ENCODE measurements at regions not wholly inside any gene's neighbourhood (a gene's known extent, or its start where the extent isn't known, plus 50 kb on each side); places are given as distances from the start of the nearest gene placed in this dataset.

DNA sequence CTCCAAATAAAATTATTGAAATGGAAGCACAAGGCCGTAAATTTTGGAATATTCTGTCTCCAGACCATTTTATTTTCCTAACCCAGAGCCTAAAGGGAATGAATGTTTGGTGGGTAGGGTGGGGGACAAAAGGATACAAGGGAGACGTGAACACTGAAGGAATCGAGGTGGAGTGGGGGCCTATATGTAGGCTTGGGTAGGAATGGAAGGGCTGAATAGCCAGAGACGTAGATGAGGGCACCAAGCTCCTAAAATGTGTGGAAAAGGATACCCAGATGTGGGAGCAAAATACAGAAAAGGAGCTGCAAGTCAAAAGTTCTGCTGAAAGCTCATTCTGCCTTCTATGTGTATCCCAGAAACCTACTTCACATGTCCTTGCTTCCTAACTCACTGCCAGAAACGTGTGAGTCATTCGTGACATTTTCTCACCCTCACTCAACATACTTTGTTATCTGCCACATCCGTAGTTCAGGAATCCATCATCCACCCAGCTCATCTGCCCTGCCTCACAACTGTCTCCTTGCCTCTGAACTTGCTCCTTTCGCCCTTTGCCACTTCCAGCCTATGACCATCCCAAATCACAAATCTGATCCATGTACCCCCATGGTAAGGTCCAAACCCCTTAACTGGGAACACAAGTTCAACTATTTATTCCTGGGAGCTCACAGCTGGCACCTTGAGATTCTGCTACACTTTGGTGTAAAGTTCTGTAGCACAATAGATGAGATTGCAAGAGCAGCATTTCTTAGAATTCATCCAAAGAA lies 84.1 kb upstream of the PRDX6 start:
- no peak overlapping the region for H3K4me2 ChIP-seq (ENCODE audit: insufficient read depth in 1 of 2, low read depth in 2 of 2, low read length in 2 of 2)
- H2AK5ac ChIP-seq (ENCODE audit: low read depth, low read length), result no peak overlapping the region
- H3K27me3 ChIP-seq (replicated peaks in 1 of 4; ENCODE audit: control insufficient read depth in 3 of 4, extremely low read depth in 1 of 4, insufficient read depth in 3 of 4, low read length in 3 of 4), result no peaks in the 10 kb centered on the region
- H3K4me1 ChIP-seq (replicated peaks in 1 of 4; ENCODE audit: control insufficient read depth in 3 of 4, insufficient read depth in 4 of 4, low read length in 3 of 4), result no peaks in the 10 kb centered on the region
- no peak overlapping the region for H3K27ac ChIP-seq (ENCODE audit: low read depth, low read length)
- no peaks in the 10 kb centered on the region for H4K20me1 ChIP-seq (replicated peaks in 1 of 2; ENCODE audit: control insufficient read depth in 1 of 2, insufficient read depth in 2 of 2, low read length in 2 of 2)
- no peak overlapping the region for H3K14ac ChIP-seq (ENCODE audit: insufficient read length)
- no peak overlapping the region for H2BK12ac ChIP-seq (ENCODE audit: low read depth, low read length)
- 92% methylated on average over 8 of the region's 8 CpGs; no CpG with 5 or more reads in 1 of the 2 experiments for WGBS, 2 experiments (ENCODE audit: extremely low coverage in 1 of 2, insufficient coverage in 1 of 2, insufficient read length in 1 of 2, insufficient replicate concordance in 2 of 2, low coverage in 1 of 2, low lambda C conversion rate in 2 of 2, missing lambda C conversion rate in 1 of 2)
- no peak overlapping the region for H3K9ac ChIP-seq (replicated peaks in 1 of 4; ENCODE audit: extremely low read depth in 1 of 4, low read depth in 3 of 4, low read length in 3 of 4)
- ChIA-PET POLR2A (ENCODE audit: partially characterized antibody) (no interaction called here), CTCF (ENCODE audit: partially characterized antibody) (interaction anchor here (0.8 to 0.9 kb wide), 2 partner anchors 140 to 234 kb away, joined by 3 read pairs; no protein-coding TSS in a partner anchor)
- no peak overlapping the region for H2BK120ac ChIP-seq (replicated peaks; ENCODE audit: low read depth, low read length)
- H2BK5ac ChIP-seq (ENCODE audit: low read depth, low read length), result no peak overlapping the region
- no peak overlapping the region for H3K4me3 ChIP-seq (ENCODE audit: extremely low read depth in 1 of 4, insufficient read depth in 2 of 4, low read depth in 3 of 4, low read length in 4 of 4)
- no peak overlapping the region for H3K4ac ChIP-seq (replicated peaks; ENCODE audit: insufficient read length, low read depth, low read length)
- 0 out of 2 replicates have a peak overlapping the region, but pooled peaks have one; percentile 9 for H2BK20ac ChIP-seq (ENCODE audit: low read length)
- no peaks in the 10 kb centered on the region for H3K36me3 ChIP-seq (ENCODE audit: control insufficient read depth in 2 of 4, insufficient read depth in 4 of 4, low read length in 3 of 4)
- no peak overlapping the region for H3K23ac ChIP-seq (ENCODE audit: insufficient read length)
- H2BK15ac ChIP-seq (ENCODE audit: low read length), result no peak overlapping the region
- H3K18ac ChIP-seq (ENCODE audit: extremely low read depth, low read length), result no peak overlapping the region
- no peaks in the 10 kb centered on the region for H3K79me1 ChIP-seq (ENCODE audit: low read depth, low read length)
- no peak overlapping the region for H2AFZ ChIP-seq (ENCODE audit: low read length)
- no peak overlapping the region for H4K91ac ChIP-seq (replicated peaks; ENCODE audit: insufficient read length, low read length)
- no peak overlapping the region for H3K56ac ChIP-seq (replicated peaks; ENCODE audit: insufficient read length, low read depth, low read length)
- no peak overlapping the region for H4K5ac ChIP-seq (ENCODE audit: insufficient read length, low read depth, low read length)
- no peak for FAIRE-seq
- H4K8ac ChIP-seq (ENCODE audit: extremely low read depth, insufficient read depth, low read length), result no peak overlapping the region
- no peaks in the 10 kb centered on the region; the same call in 1 of the 2 replicates for H3K23me2 ChIP-seq (ENCODE audit: low read depth, low read length)
- no peaks in the 10 kb centered on the region for H3K79me2 ChIP-seq (ENCODE audit: control insufficient read depth in 1 of 2, insufficient read depth in 2 of 2, low read length in 2 of 2)
- DNase-seq (ENCODE audit: low read depth in 1 of 2, low spot score in 2 of 2), result no peak
- H3K9me3 ChIP-seq (ENCODE audit: insufficient read depth in 2 of 2, low read depth in 1 of 2, low read length in 1 of 2), result no peaks in the 10 kb centered on the region
- TF ChIP-seq, protein P1, sequence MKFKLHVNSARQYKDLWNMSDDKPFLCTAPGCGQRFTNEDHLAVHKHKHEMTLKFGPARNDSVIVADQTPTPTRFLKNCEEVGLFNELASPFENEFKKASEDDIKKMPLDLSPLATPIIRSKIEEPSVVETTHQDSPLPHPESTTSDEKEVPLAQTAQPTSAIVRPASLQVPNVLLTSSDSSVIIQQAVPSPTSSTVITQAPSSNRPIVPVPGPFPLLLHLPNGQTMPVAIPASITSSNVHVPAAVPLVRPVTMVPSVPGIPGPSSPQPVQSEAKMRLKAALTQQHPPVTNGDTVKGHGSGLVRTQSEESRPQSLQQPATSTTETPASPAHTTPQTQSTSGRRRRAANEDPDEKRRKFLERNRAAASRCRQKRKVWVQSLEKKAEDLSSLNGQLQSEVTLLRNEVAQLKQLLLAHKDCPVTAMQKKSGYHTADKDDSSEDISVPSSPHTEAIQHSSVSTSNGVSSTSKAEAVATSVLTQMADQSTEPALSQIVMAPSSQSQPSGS (IDR thresholded peaks at IDR 0.05; ENCODE audit: low read length), result no peak
- TF ChIP-seq POLR2AphosphoS5 (IDR thresholded peaks at IDR 0.05; ENCODE audit: low read depth, low read length) (no peak), CBX5 (IDR thresholded peaks at IDR 0.05; ENCODE audit: low read depth, low read length) (no peak), TAF1 (IDR thresholded peaks at IDR 0.05; ENCODE audit: low read depth, low read length) (no peak), SIRT6 (IDR thresholded peaks at IDR 0.05; ENCODE audit: low read length) (no peak), RNF2 (IDR thresholded peaks at IDR 0.05; ENCODE audit: borderline replicate concordance, low read depth, low read length, missing control alignments, poor library complexity, severe bottlenecking) (no peak), SP2 (IDR thresholded peaks at IDR 0.05; ENCODE audit: low read length) (no peak), TCF12 (IDR thresholded peaks at IDR 0.05; ENCODE audit: low read depth, low read length) (no peak), FOSL1 (IDR thresholded peaks at IDR 0.05; ENCODE audit: insufficient read depth, low read depth, low read length) (no peak)
- TF ChIP-seq, protein P2, sequence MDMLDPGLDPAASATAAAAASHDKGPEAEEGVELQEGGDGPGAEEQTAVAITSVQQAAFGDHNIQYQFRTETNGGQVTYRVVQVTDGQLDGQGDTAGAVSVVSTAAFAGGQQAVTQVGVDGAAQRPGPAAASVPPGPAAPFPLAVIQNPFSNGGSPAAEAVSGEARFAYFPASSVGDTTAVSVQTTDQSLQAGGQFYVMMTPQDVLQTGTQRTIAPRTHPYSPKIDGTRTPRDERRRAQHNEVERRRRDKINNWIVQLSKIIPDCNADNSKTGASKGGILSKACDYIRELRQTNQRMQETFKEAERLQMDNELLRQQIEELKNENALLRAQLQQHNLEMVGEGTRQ (IDR thresholded peaks at IDR 0.05; ENCODE audit: low read length), result no peak

Measured in H1 (cell line).